Bronchial epithelial cell (primary cell): ENCODE measurements at regions not wholly inside any gene's neighbourhood (a gene's known extent, or its start where the extent isn't known, plus 50 kb on each side); places are given as distances from the start of the nearest gene placed in this dataset.

Experiments
- DNase-seq: peaks from one replicate; pipeline ENCODE4 v3.0.0-alpha.2; 2010; ENCODE audit warnings: low read depth
- FAIRE-seq: peaks from 2 replicates; lab custom pipeline; 2011; peaks lifted over from hg19 to GRCh38; lab: Jason Lieb, UNC
- H3K27me3 ChIP-seq: 2 replicates; pipeline ENCODE4 v1.5.1; 2011; ENCODE audit warnings: low read length; ENCODE audit not compliant: control insufficient read depth, insufficient read depth
- H3K36me3 ChIP-seq: 2 replicates; pipeline ENCODE4 v1.5.1; 2011; ENCODE audit warnings: low read length; ENCODE audit not compliant: control insufficient read depth, insufficient read depth
- H3K4me3 ChIP-seq: 2 replicates; pipeline ENCODE4 v1.5.1; 2011; ENCODE audit warnings: mild to moderate bottlenecking, low read depth, low read length, control low read depth
- TF ChIP-seq, protein P1 (sequence below): IDR thresholded peaks from 2 replicates; pipeline ENCODE4 v1.5.1; 2011; ENCODE audit warnings: mild to moderate bottlenecking, moderate library complexity, low read length, control low read depth, inconsistent platforms; ENCODE audit not compliant: insufficient read depth, severe bottlenecking

DNA sequence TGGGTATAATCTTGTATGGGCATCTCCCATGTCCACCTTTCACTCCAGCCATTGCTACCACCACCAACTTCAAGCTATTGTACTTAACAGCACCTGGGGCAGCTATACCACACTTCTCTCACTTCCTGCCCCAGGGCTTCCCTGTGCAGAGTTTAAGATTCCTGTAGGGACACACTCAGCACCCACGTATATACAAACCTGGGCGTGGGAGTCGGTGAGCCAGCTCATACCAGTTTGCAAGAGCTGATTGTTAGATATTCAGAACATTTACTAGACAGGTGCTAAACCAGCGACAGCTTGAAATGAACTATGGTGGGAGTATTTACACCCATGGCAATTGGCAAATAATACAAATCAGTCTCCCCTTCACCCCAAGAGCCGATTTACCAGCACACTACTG, 114.8 kb upstream of the CSF3R start:
- H3K4me3 ChIP-seq: no peak overlapping the region
- H3K36me3 ChIP-seq: no peaks in the 10 kb centered on the region
- TF ChIP-seq, protein P1, sequence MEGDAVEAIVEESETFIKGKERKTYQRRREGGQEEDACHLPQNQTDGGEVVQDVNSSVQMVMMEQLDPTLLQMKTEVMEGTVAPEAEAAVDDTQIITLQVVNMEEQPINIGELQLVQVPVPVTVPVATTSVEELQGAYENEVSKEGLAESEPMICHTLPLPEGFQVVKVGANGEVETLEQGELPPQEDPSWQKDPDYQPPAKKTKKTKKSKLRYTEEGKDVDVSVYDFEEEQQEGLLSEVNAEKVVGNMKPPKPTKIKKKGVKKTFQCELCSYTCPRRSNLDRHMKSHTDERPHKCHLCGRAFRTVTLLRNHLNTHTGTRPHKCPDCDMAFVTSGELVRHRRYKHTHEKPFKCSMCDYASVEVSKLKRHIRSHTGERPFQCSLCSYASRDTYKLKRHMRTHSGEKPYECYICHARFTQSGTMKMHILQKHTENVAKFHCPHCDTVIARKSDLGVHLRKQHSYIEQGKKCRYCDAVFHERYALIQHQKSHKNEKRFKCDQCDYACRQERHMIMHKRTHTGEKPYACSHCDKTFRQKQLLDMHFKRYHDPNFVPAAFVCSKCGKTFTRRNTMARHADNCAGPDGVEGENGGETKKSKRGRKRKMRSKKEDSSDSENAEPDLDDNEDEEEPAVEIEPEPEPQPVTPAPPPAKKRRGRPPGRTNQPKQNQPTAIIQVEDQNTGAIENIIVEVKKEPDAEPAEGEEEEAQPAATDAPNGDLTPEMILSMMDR: no peak
- H3K27me3 ChIP-seq: no peaks in the 10 kb centered on the region
- DNase-seq (no peak), FAIRE-seq (no peak)

DNA sequence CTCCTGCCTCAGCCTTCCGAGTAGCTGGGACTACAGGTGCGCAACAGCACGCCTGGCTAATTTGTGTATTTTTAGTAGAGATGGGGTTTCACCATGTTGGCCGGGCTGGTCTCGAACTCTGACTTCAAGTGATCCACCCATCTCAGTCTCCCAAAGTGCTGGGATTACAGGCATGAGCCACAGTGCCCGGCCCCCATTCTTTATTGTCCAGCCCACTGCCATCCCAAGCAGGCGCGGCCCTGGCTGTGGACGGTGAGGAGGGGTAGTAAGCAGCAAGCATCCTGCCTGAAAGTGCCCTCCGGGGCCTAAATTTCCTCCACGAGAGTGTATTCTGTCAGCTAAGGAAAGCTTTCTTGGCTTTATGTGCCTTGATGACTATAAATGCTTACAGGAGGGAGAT, 113.2 kb upstream of the CSF3R start:
- DNase-seq (no peak), FAIRE-seq (no peak)
- no peaks in the 10 kb centered on the region for H3K36me3 ChIP-seq
- no peak overlapping the region for H3K4me3 ChIP-seq
- TF ChIP-seq, protein P1: no peak
- peaks cover 4% of the 10 kb centered on the region for H3K27me3 ChIP-seq

DNA sequence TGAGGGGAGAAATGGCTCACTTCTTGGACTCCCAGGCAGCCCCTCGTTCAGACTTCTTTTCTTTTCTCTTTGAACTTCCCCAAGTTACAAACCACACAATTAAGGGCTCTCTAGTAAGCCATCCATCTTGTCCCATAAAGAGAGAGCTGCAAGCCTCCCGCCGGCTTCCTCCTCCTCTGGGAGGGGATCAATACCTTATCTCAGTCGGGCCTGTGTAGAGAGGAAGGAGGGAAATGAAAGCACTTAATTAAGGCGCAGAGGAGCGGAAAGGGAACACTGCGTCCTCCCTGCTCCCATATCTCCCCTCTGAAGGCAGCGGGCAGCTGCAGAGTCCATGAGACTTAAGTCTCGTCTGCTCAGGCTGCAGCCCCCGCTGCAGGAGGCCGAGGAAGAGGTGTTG, 112.6 kb upstream of the CSF3R start:
- Histone ChIP-seq H3K27me3 (peaks cover 5% of the 10 kb centered on the region), H3K36me3 (no peaks in the 10 kb centered on the region), H3K4me3 (no peak overlapping the region)
- TF ChIP-seq, protein P1: no peak
- no peak for FAIRE-seq
- DNase-seq: no peak

DNA sequence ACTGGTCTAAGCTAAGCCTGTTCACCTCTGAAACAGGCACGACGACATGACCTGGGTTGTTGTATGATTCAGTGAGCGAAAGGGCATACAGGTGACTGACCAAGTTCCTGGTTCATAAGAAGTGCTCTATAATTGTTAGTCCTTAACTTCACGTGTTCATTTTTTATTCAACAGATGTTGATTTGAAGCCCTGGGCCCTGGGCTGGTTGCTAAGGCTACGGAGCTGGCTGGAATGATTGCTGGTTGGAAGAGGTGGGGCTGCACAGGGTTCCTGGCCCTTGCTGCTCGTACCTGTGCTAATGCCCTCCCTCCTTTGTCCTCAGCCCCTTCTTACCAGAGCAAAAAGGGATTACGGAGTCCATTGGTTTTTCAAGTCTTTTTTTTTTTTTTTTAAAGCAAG, 111.3 kb upstream of the CSF3R start:
- Histone ChIP-seq H3K36me3 (no peaks in the 10 kb centered on the region), H3K27me3 (peaks cover 5% of the 10 kb centered on the region), H3K4me3 (no peak overlapping the region)
- FAIRE-seq: no peak
- DNase-seq: no peak
- TF ChIP-seq, protein P1: no peak

DNA sequence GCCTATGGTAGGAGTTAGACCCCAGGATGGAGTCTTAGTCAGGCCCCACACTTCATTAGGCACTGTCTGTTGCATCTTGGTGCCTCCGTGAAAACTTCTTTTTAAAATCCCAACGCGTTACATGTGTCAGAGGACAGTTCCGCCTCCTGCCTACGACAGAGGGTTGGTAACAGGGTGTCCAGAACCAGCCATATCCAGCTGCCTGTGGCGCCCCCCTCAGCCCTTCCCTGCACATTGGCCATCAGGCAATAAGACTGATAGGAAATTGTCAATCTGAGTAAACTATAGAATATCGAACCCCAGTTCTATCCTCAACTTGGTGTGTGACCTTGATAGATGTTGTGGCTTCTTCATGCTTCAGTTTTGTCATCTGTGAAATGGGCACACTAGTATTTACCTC, 108.6 kb upstream of the CSF3R start:
- FAIRE-seq: no peak
- Histone ChIP-seq H3K4me3 (no peak overlapping the region), H3K27me3 (peaks cover 5% of the 10 kb centered on the region)

DNA sequence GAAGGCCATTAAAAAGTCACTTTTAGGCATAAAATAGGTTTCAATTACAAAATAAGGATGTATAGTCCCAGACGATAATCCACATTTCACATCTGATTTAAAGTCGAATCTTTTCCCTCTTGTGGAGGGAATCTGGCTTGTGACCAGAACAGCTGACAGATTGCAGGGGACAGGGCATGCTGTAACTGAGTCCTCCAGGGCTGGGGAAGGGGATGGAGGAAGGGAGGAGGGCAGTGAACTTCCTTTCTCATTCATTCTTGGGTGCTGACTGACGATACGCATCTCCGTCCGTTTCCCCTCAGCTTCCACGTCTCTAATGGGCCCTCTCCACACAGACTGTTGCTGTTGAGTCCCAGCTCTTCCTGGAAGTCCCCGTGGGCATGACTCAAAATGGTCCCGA, 108.1 kb upstream of the CSF3R start:
- peaks cover 5% of the 10 kb centered on the region for H3K27me3 ChIP-seq
- FAIRE-seq (no peak), DNase-seq (no peak)
- H3K4me3 ChIP-seq: no peak overlapping the region
- TF ChIP-seq, protein P1: no peak
- no peaks in the 10 kb centered on the region for H3K36me3 ChIP-seq

More for the DNA sequence above, 108.6 kb upstream of the CSF3R start:
- TF ChIP-seq, protein P1: no peak
- no peaks in the 10 kb centered on the region for H3K36me3 ChIP-seq
- no peak for DNase-seq
